ENCODE measurements at regions not wholly inside any gene's neighbourhood (a gene's known extent, or its start where the extent isn't known, plus 50 kb on each side); places are given as distances from the start of the nearest gene placed in this dataset.

DNA sequence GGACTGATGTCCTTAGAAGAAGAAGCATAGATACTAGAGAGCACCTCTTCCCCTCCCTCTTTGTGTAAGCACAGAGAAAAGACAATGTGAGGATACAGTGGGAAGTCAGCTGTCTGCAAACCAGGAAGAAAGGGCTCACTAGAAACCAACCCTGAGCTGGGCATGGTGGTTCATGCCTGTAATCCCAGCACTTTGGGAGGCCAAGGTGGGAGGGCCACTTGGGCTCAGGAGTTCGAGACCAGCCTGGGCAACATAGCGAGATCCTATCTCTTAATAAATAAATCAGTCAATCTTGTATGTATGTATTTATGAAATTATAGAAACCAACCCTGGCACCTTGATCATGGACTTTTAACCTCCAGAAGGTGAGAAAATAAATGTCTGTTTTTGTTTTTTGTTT, 118.3 kb downstream of the NPIPB5 start:
- Histone ChIP-seq H3K9ac (ENCODE audit: low read length) (no peak overlapping the region), H3K4me3 (ENCODE audit: low read length) (no peak overlapping the region), H3K9me2 (replicated peaks; ENCODE audit: insufficient read depth, low read length) (no peaks in the 10 kb centered on the region), H3K4me2 (ENCODE audit: low read depth, low read length) (no peak overlapping the region), H3K27me3 (replicated peaks; ENCODE audit: insufficient read depth, low read length) (no peaks in the 10 kb centered on the region), H3K27ac (ENCODE audit: low read length) (no peak overlapping the region), H4K20me1 (ENCODE audit: insufficient read depth, low read length) (no peaks in the 10 kb centered on the region), H3K9me3 (replicated peaks; ENCODE audit: insufficient read depth, low read length) (no peaks in the 10 kb centered on the region), H3F3A (ENCODE audit: insufficient read depth, low read length) (no peaks in the 10 kb centered on the region), H3K36me3 (replicated peaks; ENCODE audit: insufficient read depth, low read length) (no peaks in the 10 kb centered on the region), H3K4me1 (ENCODE audit: low read length) (no peaks in the 10 kb centered on the region), H3K79me2 (ENCODE audit: low read length) (no peaks in the 10 kb centered on the region), H2AFZ (ENCODE audit: low read length) (no peak overlapping the region)
- TF ChIP-seq EZH2 (optimal IDR thresholded peaks at IDR 0.05; ENCODE audit: low read depth, low read length) (no peak), EZH2phosphoT487 (IDR thresholded peaks at IDR 0.05; ENCODE audit: low read length) (no peak)
- TF ChIP-seq, protein P1, sequence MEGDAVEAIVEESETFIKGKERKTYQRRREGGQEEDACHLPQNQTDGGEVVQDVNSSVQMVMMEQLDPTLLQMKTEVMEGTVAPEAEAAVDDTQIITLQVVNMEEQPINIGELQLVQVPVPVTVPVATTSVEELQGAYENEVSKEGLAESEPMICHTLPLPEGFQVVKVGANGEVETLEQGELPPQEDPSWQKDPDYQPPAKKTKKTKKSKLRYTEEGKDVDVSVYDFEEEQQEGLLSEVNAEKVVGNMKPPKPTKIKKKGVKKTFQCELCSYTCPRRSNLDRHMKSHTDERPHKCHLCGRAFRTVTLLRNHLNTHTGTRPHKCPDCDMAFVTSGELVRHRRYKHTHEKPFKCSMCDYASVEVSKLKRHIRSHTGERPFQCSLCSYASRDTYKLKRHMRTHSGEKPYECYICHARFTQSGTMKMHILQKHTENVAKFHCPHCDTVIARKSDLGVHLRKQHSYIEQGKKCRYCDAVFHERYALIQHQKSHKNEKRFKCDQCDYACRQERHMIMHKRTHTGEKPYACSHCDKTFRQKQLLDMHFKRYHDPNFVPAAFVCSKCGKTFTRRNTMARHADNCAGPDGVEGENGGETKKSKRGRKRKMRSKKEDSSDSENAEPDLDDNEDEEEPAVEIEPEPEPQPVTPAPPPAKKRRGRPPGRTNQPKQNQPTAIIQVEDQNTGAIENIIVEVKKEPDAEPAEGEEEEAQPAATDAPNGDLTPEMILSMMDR (IDR thresholded peaks at IDR 0.05; ENCODE audit: low read length) = no peak
- DNase-seq = no peak

DNA sequence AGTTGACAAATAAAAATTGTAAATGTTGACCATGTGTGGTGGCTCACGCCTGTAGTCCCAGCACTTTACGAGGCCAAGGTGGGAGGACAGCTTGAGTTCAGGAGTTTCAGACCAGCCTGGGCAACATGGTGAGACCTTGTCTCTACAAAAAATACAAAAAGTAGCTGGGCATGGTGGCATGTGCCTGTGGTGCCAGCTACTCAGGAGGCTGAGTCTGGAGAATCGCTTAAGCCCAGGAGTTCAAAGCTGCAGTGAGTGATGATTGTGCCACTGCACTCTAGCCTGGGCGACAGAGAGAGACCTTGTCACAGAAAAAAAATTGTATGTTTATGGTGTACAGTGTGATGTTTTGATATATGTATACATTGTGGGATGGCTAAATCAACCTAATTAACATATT, 119.6 kb downstream of the NPIPB5 start:
- Histone ChIP-seq H3K4me3 (ENCODE audit: low read length) (no peak overlapping the region), H3K27me3 (replicated peaks; ENCODE audit: insufficient read depth, low read length) (no peaks in the 10 kb centered on the region), H3K27ac (ENCODE audit: low read length) (no peak overlapping the region), H3F3A (ENCODE audit: insufficient read depth, low read length) (no peaks in the 10 kb centered on the region), H3K4me2 (ENCODE audit: low read depth, low read length) (no peak overlapping the region), H3K79me2 (ENCODE audit: low read length) (no peaks in the 10 kb centered on the region), H4K20me1 (ENCODE audit: insufficient read depth, low read length) (no peaks in the 10 kb centered on the region), H2AFZ (ENCODE audit: low read length) (no peak overlapping the region), H3K9me2 (replicated peaks; ENCODE audit: insufficient read depth, low read length) (no peaks in the 10 kb centered on the region), H3K36me3 (replicated peaks; ENCODE audit: insufficient read depth, low read length) (no peaks in the 10 kb centered on the region), H3K4me1 (ENCODE audit: low read length) (no peaks in the 10 kb centered on the region), H3K9me3 (replicated peaks; ENCODE audit: insufficient read depth, low read length) (no peaks in the 10 kb centered on the region), H3K9ac (ENCODE audit: low read length) (no peak overlapping the region)
- no peak for DNase-seq
- TF ChIP-seq, protein P1 (IDR thresholded peaks at IDR 0.05; ENCODE audit: low read length) = no peak
- TF ChIP-seq EZH2 (optimal IDR thresholded peaks at IDR 0.05; ENCODE audit: low read depth, low read length) (no peak), EZH2phosphoT487 (IDR thresholded peaks at IDR 0.05; ENCODE audit: low read length) (no peak)

DNA sequence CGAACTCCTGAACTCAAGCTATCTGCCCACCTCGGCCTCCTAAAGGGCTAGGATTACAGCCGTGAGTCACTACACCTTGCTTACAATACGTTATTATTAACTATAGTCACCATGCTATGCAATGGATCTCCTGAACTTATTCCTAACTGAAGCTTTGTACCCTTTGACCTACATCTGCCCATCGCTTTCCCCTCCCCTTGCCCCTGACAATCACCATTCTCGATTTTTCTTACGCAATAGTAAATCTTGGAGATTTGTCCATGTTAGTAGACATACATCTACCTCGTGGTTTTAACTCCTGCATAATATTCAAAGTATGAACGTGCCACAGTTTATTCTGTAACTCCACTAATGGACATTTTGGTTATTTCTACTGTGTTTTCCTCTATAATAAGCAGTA, 120.6 kb downstream of the NPIPB5 start:
- Histone ChIP-seq H3K27me3 (replicated peaks; ENCODE audit: insufficient read depth, low read length) (no peaks in the 10 kb centered on the region), H3K9ac (ENCODE audit: low read length) (no peak overlapping the region)

More for the DNA sequence above, 120.6 kb downstream of the NPIPB5 start:
- Histone ChIP-seq H2AFZ (ENCODE audit: low read length) (no peak overlapping the region), H3K4me2 (ENCODE audit: low read depth, low read length) (no peak overlapping the region), H3F3A (ENCODE audit: insufficient read depth, low read length) (no peaks in the 10 kb centered on the region), H3K9me3 (replicated peaks; ENCODE audit: insufficient read depth, low read length) (no peaks in the 10 kb centered on the region), H3K79me2 (ENCODE audit: low read length) (no peaks in the 10 kb centered on the region), H4K20me1 (ENCODE audit: insufficient read depth, low read length) (no peaks in the 10 kb centered on the region), H3K4me1 (ENCODE audit: low read length) (no peaks in the 10 kb centered on the region), H3K9me2 (replicated peaks; ENCODE audit: insufficient read depth, low read length) (no peaks in the 10 kb centered on the region), H3K27ac (ENCODE audit: low read length) (no peak overlapping the region), H3K36me3 (replicated peaks; ENCODE audit: insufficient read depth, low read length) (no peaks in the 10 kb centered on the region), H3K4me3 (ENCODE audit: low read length) (no peak overlapping the region)
- no peak for DNase-seq
- TF ChIP-seq EZH2phosphoT487 (IDR thresholded peaks at IDR 0.05; ENCODE audit: low read length) (no peak), EZH2 (optimal IDR thresholded peaks at IDR 0.05; ENCODE audit: low read depth, low read length) (no peak)
- TF ChIP-seq, protein P1 (IDR thresholded peaks at IDR 0.05; ENCODE audit: low read length) = no peak

All from MM.1S (cell line).